ENCODE measurements at regions not wholly inside any gene's neighbourhood (a gene's known extent, or its start where the extent isn't known, plus 50 kb on each side); places are given as distances from the start of the nearest gene placed in this dataset.
"Not testable (repeated sequence)": the region's sequence is repeated elsewhere in the genome, so short reads cannot be mapped to it uniquely, and the experiment has no call there.

GRCh38 chr1:73887412-73887811, 310.6 kb downstream of the LRRIQ3 start:
- Mint-ChIP-seq H3K9me3 (no peaks in the 10 kb centered on the region), H3K27ac (no peak overlapping the region), H3K4me1 (no peaks in the 10 kb centered on the region), H3K4me3 (no peak overlapping the region), H3K36me3 (no peaks in the 10 kb centered on the region), H3K27me3 (no peaks in the 10 kb centered on the region)
- ATAC-seq = no peak

GRCh38 chr1:73886716-73887115, 311.3 kb downstream of the LRRIQ3 start:
- H3K36me3 Mint-ChIP-seq = no peaks in the 10 kb centered on the region
- ATAC-seq = no peak

GRCh38 chr1:73874806-73875205, 323.2 kb downstream of the LRRIQ3 start:
- Mint-ChIP-seq H3K4me1 (no peaks in the 10 kb centered on the region), H3K27ac (no peak overlapping the region), H3K36me3 (no peaks in the 10 kb centered on the region), H3K9me3 (no peaks in the 10 kb centered on the region), H3K4me3 (no peak overlapping the region), H3K27me3 (no peaks in the 10 kb centered on the region)
- ATAC-seq = no peak

More at GRCh38 chr1:73886716-73887115, 311.3 kb downstream of the LRRIQ3 start:
- H3K4me1 Mint-ChIP-seq = no peaks in the 10 kb centered on the region
- no peak overlapping the region for H3K4me3 Mint-ChIP-seq
- H3K27ac Mint-ChIP-seq = no peak overlapping the region
- no peaks in the 10 kb centered on the region for H3K9me3 Mint-ChIP-seq
- H3K27me3 Mint-ChIP-seq = no peaks in the 10 kb centered on the region

- Mint-ChIP-seq H3K9me3 (no peaks in the 10 kb centered on the region), H3K36me3 (no peaks in the 10 kb centered on the region), H3K4me3 (no peak overlapping the region), H3K4me1 (no peaks in the 10 kb centered on the region), H3K27me3 (no peaks in the 10 kb centered on the region), H3K27ac (no peak overlapping the region)
- ATAC-seq = no peak
Observed at GRCh38 chr1:73868810-73869336, 329.1 kb downstream of the LRRIQ3 start.

- no peak overlapping the region for H3K27ac Mint-ChIP-seq
- no peaks in the 10 kb centered on the region for H3K9me3 Mint-ChIP-seq
- ATAC-seq = no peak
- no peaks in the 10 kb centered on the region for H3K36me3 Mint-ChIP-seq
- no peaks in the 10 kb centered on the region for H3K27me3 Mint-ChIP-seq
- no peak overlapping the region for H3K4me3 Mint-ChIP-seq
- H3K4me1 Mint-ChIP-seq = no peaks in the 10 kb centered on the region
Observed at GRCh38 chr1:73862355-73862754, 335.6 kb downstream of the LRRIQ3 start.

- Mint-ChIP-seq H3K27ac (no peak overlapping the region), H3K4me1 (no peaks in the 10 kb centered on the region), H3K4me3 (no peak overlapping the region), H3K9me3 (no peaks in the 10 kb centered on the region), H3K27me3 (no peaks in the 10 kb centered on the region), H3K36me3 (no peaks in the 10 kb centered on the region)
- no peak for ATAC-seq
Observed at GRCh38 chr1:73860421-73860950, 337.5 kb downstream of the LRRIQ3 start.

GRCh38 chr1:73859227-73859626, 338.7 kb downstream of the LRRIQ3 start:
- Mint-ChIP-seq H3K9me3 (no peaks in the 10 kb centered on the region), H3K27ac (no peak overlapping the region), H3K36me3 (no peaks in the 10 kb centered on the region), H3K4me1 (no peaks in the 10 kb centered on the region), H3K4me3 (no peak overlapping the region), H3K27me3 (no peaks in the 10 kb centered on the region)
- ATAC-seq = no peak

- Mint-ChIP-seq H3K9me3 (no peaks in the 10 kb centered on the region), H3K27ac (no peak overlapping the region), H3K36me3 (no peaks in the 10 kb centered on the region), H3K27me3 (no peaks in the 10 kb centered on the region), H3K4me3 (no peak overlapping the region), H3K4me1 (no peaks in the 10 kb centered on the region)
- ATAC-seq = no peak
Observed at GRCh38 chr1:73854527-73854926, 343.4 kb downstream of the LRRIQ3 start.

GRCh38 chr1:73842436-73842835, 355.5 kb downstream of the LRRIQ3 start:
- Mint-ChIP-seq H3K4me1 (no peaks in the 10 kb centered on the region), H3K36me3 (no peaks in the 10 kb centered on the region), H3K27ac (no peak overlapping the region), H3K4me3 (no peak overlapping the region), H3K27me3 (no peaks in the 10 kb centered on the region), H3K9me3 (peaks cover 4% of the 10 kb centered on the region)
- no peak for ATAC-seq

- ATAC-seq = no peak
- Mint-ChIP-seq H3K4me1 (no peaks in the 10 kb centered on the region), H3K36me3 (no peaks in the 10 kb centered on the region), H3K9me3 (peaks cover 4% of the 10 kb centered on the region), H3K27ac (no peak overlapping the region), H3K4me3 (no peak overlapping the region), H3K27me3 (no peaks in the 10 kb centered on the region)
Observed at GRCh38 chr1:73839922-73840321, 358.1 kb downstream of the LRRIQ3 start.

- no peak overlapping the region for H3K27ac Mint-ChIP-seq
- H3K9me3 Mint-ChIP-seq = no peaks in the 10 kb centered on the region
- H3K36me3 Mint-ChIP-seq = no peaks in the 10 kb centered on the region
- no peaks in the 10 kb centered on the region for H3K27me3 Mint-ChIP-seq
- no peak overlapping the region for H3K4me3 Mint-ChIP-seq
- H3K4me1 Mint-ChIP-seq = no peaks in the 10 kb centered on the region
- no peak for ATAC-seq
Observed at GRCh38 chr1:73832276-73833181, 365.4 kb downstream of the LRRIQ3 start.

GRCh38 chr1:73827283-73827682, 370.7 kb downstream of the LRRIQ3 start:
- not testable (repeated sequence) for H3K4me1 Mint-ChIP-seq, H3K27ac Mint-ChIP-seq, H3K4me3 Mint-ChIP-seq, H3K9me3 Mint-ChIP-seq, H3K36me3 Mint-ChIP-seq, ATAC-seq, H3K27me3 Mint-ChIP-seq

GRCh38 chr1:73824065-73824464, 373.9 kb downstream of the LRRIQ3 start:
- Mint-ChIP-seq H3K4me3 (no peak overlapping the region), H3K9me3 (no peaks in the 10 kb centered on the region)

GRCh38 chr1:73821520-73821919, 376.5 kb downstream of the LRRIQ3 start:
- Mint-ChIP-seq H3K27ac (no peak overlapping the region), H3K36me3 (no peaks in the 10 kb centered on the region), H3K4me3 (no peak overlapping the region), H3K27me3 (no peaks in the 10 kb centered on the region), H3K4me1 (no peaks in the 10 kb centered on the region), H3K9me3 (peaks cover 3% of the 10 kb centered on the region)
- no peak for ATAC-seq

More at GRCh38 chr1:73824065-73824464, 373.9 kb downstream of the LRRIQ3 start:
- Mint-ChIP-seq H3K4me1 (no peaks in the 10 kb centered on the region), H3K27me3 (no peaks in the 10 kb centered on the region), H3K27ac (no peak overlapping the region), H3K36me3 (no peaks in the 10 kb centered on the region)
- no peak for ATAC-seq

GRCh38 chr1:73820843-73821242, 377.1 kb downstream of the LRRIQ3 start:
- Mint-ChIP-seq H3K27me3 (no peaks in the 10 kb centered on the region), H3K4me1 (no peaks in the 10 kb centered on the region), H3K27ac (no peak overlapping the region), H3K36me3 (no peaks in the 10 kb centered on the region), H3K4me3 (no peak overlapping the region), H3K9me3 (peaks cover 7% of the 10 kb centered on the region)
- no peak for ATAC-seq

- H3K4me1 Mint-ChIP-seq = no peaks in the 10 kb centered on the region
- no peaks in the 10 kb centered on the region for H3K36me3 Mint-ChIP-seq
- no peak for ATAC-seq
- peaks cover 10% of the 10 kb centered on the region for H3K9me3 Mint-ChIP-seq
- no peak overlapping the region for H3K4me3 Mint-ChIP-seq
- no peak overlapping the region for H3K27ac Mint-ChIP-seq
- H3K27me3 Mint-ChIP-seq = no peaks in the 10 kb centered on the region
Observed at GRCh38 chr1:73813716-73814115, 384.3 kb downstream of the LRRIQ3 start.

Measured in stimulated activated memory B cell treated with anti-CD40 and anti-IgM and Interleukin-4, amounts not matched to agents 10 μg/mL and 1 μg/mL and 100 μg/mL, for 72 hours (primary cell).